Astrocyte of the spinal cord (primary cell): ENCODE measurements at regions not wholly inside any gene's neighbourhood (a gene's known extent, or its start where the extent isn't known, plus 50 kb on each side); places are given as distances from the start of the nearest gene placed in this dataset.
"Not testable (repeated sequence)": the region's sequence is repeated elsewhere in the genome, so short reads cannot be mapped to it uniquely, and the experiment has no call there.

ENCODE experiments used
- DNase-seq: peaks from one replicate; pipeline ENCODE4 v3.0.0; 2011; ENCODE audit warnings: low read depth, low spot score
- H3K4me3 ChIP-seq: 2 replicates; pipeline ENCODE4 v1.5.1; 2011; ENCODE audit warnings: low read depth, mild to moderate bottlenecking, low read length, moderate library complexity
- CTCF ChIP-seq: IDR thresholded peaks from 2 replicates; pipeline ENCODE4 v1.5.1; 2012; ENCODE audit warnings: low read depth, mild to moderate bottlenecking, low read length, inconsistent platforms
- in situ Hi-C: cut with HindIII; loops from 2 replicates; pipeline ENCODE4 v1.10.0; 2017; ENCODE audit warnings: low sequenced_read_pairs

GRCh38 chr1:61028136-61028535 lies 54.2 kb upstream of the NFIA start:
- DNase-seq: no peak
- in situ Hi-C loops: no loop called here
- no peak for TF ChIP-seq CTCF
- no peak overlapping the region for H3K4me3 ChIP-seq

GRCh38 chr1:61018068-61018467 lies 64.3 kb upstream of the NFIA start:
- H3K4me3 ChIP-seq, in situ Hi-C loops: not testable (repeated sequence)

GRCh38 chr1:61017651-61018050 lies 64.7 kb upstream of the NFIA start:
- TF ChIP-seq CTCF: no peak
- in situ Hi-C loops: no loop called here
- no peak for DNase-seq
- H3K4me3 ChIP-seq: no peak overlapping the region

More at GRCh38 chr1:61018068-61018467, 64.3 kb upstream of the NFIA start:
- DNase-seq: not testable (repeated sequence)

- no peak for TF ChIP-seq CTCF
- no peak overlapping the region for H3K4me3 ChIP-seq
- DNase-seq: no peak
- in situ Hi-C loops: no loop called here
Observed at GRCh38 chr1:61013946-61014667, 68.3 kb upstream of the NFIA start.

- in situ Hi-C loops: no loop called here
- no peak overlapping the region for H3K4me3 ChIP-seq
- no peak for TF ChIP-seq CTCF
- DNase-seq: no peak
Observed at GRCh38 chr1:61013189-61013945, 69.0 kb upstream of the NFIA start.

GRCh38 chr1:61012341-61012761 lies 70.0 kb upstream of the NFIA start:
- TF ChIP-seq CTCF: no peak
- in situ Hi-C loops: no loop called here

More at GRCh38 chr1:61012341-61012761, 70.0 kb upstream of the NFIA start:
- no peak for DNase-seq
- H3K4me3 ChIP-seq: no peak overlapping the region
